Lung microvascular endothelial cell (primary cell): ENCODE measurements at regions not wholly inside any gene's neighbourhood (a gene's known extent, or its start where the extent isn't known, plus 50 kb on each side); places are given as distances from the start of the nearest gene placed in this dataset.
"Not testable (repeated sequence)": the region's sequence is repeated elsewhere in the genome, so short reads cannot be mapped to it uniquely, and the experiment has no call there.

Experiments used
- DNase-seq, 2 donors: peaks; one replicate each; pipeline versions ENCODE4 v3.0.0 to v3.0.0-alpha.2; 2010; ENCODE audit warnings: low read depth in 2 of 2

DNA sequence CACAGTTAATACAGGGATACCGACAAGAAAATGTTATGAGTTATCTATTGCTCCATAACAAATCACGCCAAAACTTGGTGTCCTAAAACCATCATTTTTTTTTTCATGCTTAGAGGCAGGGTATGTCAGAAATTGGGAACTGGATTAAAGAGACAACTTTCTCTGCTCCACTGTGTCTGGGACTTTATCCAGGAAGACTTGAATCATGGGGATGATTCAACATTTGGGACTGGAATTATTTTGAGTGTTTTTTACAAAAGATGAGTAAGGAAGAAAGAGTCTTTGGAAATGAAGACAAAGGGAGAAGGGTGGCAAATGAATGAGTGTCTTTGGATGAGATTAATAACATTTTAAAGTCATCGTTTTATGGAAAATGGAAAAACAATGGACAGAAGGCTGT is 1883.7 kb upstream of the C9orf72 start:
- DNase-seq, result no peak

DNA sequence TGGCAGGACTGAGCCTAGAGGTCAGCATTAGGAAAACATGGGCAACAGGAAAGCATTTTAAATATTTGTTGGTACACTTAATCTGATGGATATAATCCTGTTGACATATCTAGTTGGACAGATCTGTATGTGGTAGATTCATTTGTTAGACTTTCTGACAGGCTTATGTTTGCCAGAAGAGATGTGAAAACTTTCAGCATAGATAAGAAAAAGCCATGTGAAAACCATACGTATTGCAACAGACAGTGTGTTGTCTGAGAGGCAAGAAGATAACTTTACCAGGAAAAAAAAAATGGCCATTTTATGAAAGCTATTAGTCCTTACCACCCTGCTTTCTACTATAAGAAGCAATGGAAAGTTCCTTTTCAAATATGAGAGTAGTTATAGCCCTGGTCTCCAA is 1902.2 kb upstream of the C9orf72 start:
- DNase-seq, result no peak

GRCh38 chr9:29511680-29512079 is 1938.4 kb upstream of the C9orf72 start:
- DNase-seq, result no peak

GRCh38 chr9:29514336-29514735 is 1941.1 kb upstream of the C9orf72 start:
- DNase-seq, result no peak

- no peak for DNase-seq
These were observed 1941.6 kb upstream of the C9orf72 start for GRCh38 chr9:29514862-29515261.

- DNase-seq, result no peak
These were observed 1975.2 kb upstream of the C9orf72 start for GRCh38 chr9:29548436-29548835.

DNA sequence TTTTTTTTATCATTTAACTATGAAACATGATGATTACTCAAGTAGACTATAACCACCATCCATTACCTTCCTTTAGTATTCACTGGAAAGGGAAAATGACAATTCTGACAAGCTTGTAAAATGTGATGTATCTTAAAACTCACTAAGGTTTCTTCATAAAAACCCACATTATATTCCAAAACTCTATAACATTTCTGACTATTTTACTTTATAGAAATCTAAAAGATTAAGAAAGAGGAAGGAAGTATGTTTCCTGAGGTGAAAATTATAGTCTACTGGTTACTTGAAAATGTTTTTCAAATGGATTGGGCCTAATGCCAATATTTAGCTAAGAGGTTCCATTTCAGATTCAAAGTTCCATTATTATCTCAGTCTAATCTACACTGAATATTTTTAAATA is 1982.2 kb upstream of the C9orf72 start:
- no peak for DNase-seq

DNA sequence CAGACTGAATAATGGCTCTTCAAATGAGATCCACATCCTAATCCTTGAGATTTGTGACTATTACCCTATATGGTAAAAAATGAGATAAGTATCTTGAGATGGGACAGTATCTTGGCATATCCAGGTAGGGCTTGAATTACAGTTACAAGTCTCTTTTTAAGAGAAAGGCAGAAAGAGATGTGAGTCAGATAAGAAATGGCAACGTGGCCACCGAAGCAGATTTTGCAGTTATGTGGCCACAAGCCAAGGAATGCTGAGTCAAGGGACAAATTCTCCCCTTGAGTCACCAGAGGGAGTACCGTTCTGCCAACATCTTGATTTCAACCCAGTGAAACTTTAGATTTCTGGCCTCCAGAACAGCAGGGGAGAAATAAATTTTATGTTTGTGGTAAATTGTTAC is 1983.0 kb upstream of the C9orf72 start:
- DNase-seq, result peak in 1 of 2 donors; percentile 0

DNA sequence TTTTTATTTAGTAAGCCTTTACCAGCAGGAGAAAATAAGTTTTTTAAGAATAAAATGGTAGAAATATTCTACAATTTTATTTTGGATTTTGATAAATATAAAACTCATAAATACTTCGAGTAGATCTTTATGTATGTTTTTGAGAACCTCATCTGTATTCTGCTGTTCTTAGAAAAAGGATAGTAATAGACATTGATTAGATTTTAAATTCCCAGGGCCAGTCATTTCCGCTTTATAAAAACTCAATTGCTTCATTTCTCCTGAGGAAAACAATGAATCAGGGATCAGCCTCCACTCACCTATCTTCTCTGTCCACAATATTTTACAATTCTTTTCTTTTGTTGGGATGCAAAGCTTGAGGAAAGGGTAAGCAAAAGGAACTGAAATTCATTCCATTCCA is 1983.5 kb upstream of the C9orf72 start:
- no peak for DNase-seq

DNA sequence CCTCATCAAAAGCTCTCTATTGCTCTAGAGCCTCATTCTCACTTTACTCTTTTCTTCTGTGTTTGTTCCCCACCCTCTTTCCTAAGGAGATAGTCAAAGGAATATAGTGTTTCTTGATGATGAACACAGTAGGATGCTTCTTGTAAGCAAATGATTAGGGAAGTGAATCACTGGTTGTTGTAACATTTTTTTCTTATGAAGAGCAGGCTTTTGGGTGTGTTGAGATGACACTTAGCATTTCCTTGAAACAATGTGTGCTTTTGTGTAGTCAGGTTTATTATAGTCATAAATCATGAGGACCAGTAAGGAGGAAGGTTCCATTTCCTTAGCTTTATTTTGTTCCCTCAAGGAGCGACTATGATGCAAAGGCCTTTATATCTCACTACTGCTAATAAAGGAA is 1991.3 kb upstream of the C9orf72 start:
- no peak for DNase-seq

DNA sequence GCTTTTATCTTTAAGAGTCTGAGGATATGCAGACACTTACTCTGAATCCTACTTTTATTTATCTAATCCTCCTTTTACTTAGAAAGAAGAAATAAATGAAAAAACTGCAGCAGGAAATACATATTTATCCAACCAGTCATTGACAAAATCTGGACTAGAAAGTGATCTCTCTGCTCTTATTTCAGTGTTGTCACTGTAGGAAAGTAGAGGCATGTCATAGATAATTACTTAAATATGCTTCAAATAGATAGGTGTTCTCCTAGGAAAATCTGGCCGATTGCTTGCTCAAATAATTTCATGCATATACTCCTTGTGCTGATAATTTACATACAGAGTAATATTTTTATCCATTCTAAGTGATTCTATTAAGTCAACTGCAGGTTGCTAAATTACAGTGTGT is 2001.9 kb upstream of the C9orf72 start:
- no peak for DNase-seq

- no peak for DNase-seq
These were observed 2015.1 kb upstream of the C9orf72 start for GRCh38 chr9:29588361-29588760.

DNA sequence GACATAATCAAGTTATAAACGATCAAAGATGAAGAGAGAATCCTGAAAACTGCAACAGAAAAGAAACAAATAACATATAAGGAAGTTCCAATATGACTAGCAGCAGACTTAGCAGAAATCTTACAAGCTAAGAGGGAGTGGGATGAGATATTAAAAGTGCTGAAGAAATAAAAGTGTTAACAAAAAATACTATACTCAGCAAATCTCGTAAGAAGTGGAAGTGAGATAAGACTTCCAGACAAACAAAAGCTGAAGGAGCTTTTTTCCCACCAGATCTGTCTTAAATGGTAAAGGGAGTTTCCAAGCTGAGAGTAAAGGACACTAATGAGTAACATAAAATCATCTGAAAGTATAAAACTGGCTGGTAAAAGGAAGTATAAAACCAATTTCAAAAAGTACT is 2036.0 kb upstream of the C9orf72 start:
- no peak for DNase-seq

DNA sequence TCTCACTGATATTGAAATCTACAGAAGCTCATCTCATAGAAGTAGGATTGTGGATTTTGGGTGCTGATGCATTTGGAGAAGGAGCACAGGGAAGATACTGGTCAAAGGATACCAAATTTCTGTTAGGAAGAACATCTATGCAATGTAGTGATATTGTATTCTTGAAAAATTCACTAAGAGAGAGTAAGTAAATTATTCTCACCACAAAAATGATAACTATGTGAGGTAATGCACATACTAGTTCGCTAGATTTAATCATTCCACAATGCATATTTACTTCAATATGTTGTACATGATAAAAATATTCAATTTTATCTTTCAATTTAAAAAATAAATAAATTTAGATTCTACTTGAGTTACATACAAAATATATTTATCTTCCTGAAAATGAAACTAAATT is 2040.5 kb upstream of the C9orf72 start:
- no peak for DNase-seq

DNA sequence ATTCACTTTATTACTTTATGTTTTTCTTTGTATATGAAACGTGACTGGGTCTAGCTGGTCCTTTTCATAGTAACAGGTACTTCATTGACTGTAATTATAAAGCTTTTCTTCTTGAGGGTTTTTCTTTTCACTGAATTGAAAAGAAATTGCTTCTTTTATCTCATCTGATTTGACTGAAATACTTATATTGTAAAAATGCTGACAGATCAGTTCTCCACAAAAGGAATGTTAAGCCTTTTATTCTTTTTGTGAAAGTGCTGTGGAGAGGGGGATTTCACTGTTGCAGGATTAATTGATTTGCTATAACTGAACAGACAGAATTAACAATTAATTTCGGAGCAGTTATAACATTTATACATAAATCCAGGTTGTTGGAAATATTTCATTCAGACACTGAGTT is 2043.6 kb upstream of the C9orf72 start:
- no peak for DNase-seq

GRCh38 chr9:29625292-29625731 is 2052.0 kb upstream of the C9orf72 start:
- DNase-seq, result no peak

- DNase-seq, result no peak
These were observed 2052.7 kb upstream of the C9orf72 start for GRCh38 chr9:29625931-29626330.

DNA sequence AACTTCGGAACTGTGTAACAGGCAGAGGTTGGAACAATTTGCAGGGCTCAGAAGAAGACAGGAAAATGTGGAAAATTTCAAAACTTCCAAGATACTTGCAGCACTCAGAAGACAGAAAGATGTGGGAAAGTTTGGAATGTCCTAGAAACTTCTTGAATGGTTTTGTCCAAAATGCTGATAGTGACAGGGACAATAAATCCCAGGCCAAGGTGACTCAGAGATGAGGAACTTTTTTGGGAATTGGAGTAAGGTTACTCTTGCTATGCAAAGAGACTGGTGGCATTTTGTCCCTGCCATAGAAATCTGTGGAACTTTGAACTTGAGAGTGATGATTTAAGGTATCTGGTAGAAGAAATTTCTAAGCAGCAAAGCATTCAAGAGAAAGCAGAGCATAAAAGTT is 2055.6 kb upstream of the C9orf72 start:
- not testable (repeated sequence) for DNase-seq

GRCh38 chr9:29637471-29638237 is 2064.4 kb upstream of the C9orf72 start:
- DNase-seq, result no peak

DNA sequence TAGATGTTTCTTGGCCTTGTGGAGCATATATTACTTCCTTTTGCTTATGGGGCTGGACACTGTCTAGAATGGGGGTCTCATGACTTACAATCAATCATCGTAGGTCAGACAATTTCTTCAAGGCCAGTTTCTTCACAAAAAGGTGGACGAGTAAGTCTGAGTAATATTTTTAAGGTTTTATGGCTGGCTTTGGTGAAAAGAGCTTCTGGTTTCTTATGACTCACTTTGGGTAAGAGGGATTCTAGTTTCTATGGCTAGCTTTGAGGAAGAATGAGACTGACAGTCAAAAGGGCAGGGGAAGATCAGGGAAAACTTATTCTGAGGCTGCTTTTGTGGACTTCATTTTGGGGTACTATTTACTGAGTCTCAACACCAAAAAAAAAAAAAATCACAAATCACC is 2067.2 kb upstream of the C9orf72 start:
- no peak for DNase-seq

DNA sequence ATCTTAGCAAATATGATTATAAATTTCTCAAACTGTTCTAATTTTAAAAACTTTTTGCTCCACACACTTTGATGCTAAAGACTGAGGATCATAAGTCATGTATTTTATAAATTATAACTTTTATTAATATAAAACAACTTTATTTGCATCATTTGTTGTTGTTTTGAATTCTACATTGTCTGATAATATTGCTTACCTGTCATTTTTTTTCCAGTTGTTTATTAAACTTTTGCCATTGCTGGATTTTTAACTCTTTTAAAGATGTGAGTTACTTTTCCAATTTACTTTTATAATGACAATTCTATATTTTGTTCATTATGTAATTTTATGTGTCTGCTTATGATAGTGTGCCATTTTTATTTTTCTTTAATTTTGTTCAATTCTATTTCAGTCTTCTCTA is 2071.2 kb upstream of the C9orf72 start:
- no peak for DNase-seq

- DNase-seq, result no peak
These were observed 2074.2 kb upstream of the C9orf72 start for GRCh38 chr9:29647451-29647850.

GRCh38 chr9:29648132-29648531 is 2074.9 kb upstream of the C9orf72 start:
- no peak for DNase-seq

- no peak for DNase-seq
These were observed 2075.3 kb upstream of the C9orf72 start for GRCh38 chr9:29648601-29649000.
